Glutamatergic neuron (in vitro differentiated cells): ENCODE measurements at regions not wholly inside any gene's neighbourhood (a gene's known extent, or its start where the extent isn't known, plus 50 kb on each side); places are given as distances from the start of the nearest gene placed in this dataset.

Experiments
- DNase-seq: peaks from one replicate; pipeline ENCODE4 v3.0.0; 2022
- H3K27ac Mint-ChIP-seq: one replicate; pipeline ENCODE4 v1.8.0; 2020; ENCODE audit warnings: mild to moderate bottlenecking, mixed read lengths, inconsistent platforms; ENCODE audit not compliant: unreplicated experiment
- H3K27me3 Mint-ChIP-seq: one replicate; pipeline ENCODE4 v1.8.0; 2020; ENCODE audit warnings: mild to moderate bottlenecking, moderate library complexity, mixed read lengths, inconsistent platforms; ENCODE audit not compliant: unreplicated experiment
- H3K36me3 Mint-ChIP-seq: one replicate; pipeline ENCODE4 v1.8.0; 2020; ENCODE audit warnings: mild to moderate bottlenecking, mixed read lengths, inconsistent platforms; ENCODE audit not compliant: unreplicated experiment
- H3K4me1 Mint-ChIP-seq: one replicate; pipeline ENCODE4 v1.8.0; 2020; ENCODE audit warnings: mild to moderate bottlenecking, low read depth, mixed read lengths, inconsistent platforms; ENCODE audit not compliant: unreplicated experiment
- H3K4me3 Mint-ChIP-seq: one replicate; pipeline ENCODE4 v1.8.0; 2020; ENCODE audit warnings: mild to moderate bottlenecking, mixed read lengths, inconsistent platforms; ENCODE audit not compliant: unreplicated experiment
- H3K9me3 Mint-ChIP-seq: one replicate; pipeline ENCODE4 v1.8.0; 2020; ENCODE audit warnings: mild to moderate bottlenecking, moderate library complexity, mixed read lengths, inconsistent platforms; ENCODE audit not compliant: unreplicated experiment
- CTCF ChIP-seq: fragments of 200-600 bp; sonication (generic); IDR thresholded peaks from one replicate; pipeline ENCODE4 v1.5.0; 2021; ENCODE audit not compliant: partially characterized antibody, unreplicated experiment

GRCh38 chr4:141395919-141396318 is 175.2 kb downstream of the ZNF330 start:
- Mint-ChIP-seq H3K36me3 (no peaks in the 10 kb centered on the region), H3K27ac (no peak overlapping the region), H3K27me3 (no peaks in the 10 kb centered on the region), H3K9me3 (no peaks in the 10 kb centered on the region), H3K4me3 (no peak overlapping the region), H3K4me1 (no peaks in the 10 kb centered on the region)
- no peak for DNase-seq
- TF ChIP-seq CTCF, result no peak

GRCh38 chr4:141402712-141403111 is 182.0 kb downstream of the ZNF330 start:
- Mint-ChIP-seq H3K27me3 (no peaks in the 10 kb centered on the region), H3K4me1 (no peaks in the 10 kb centered on the region), H3K4me3 (no peak overlapping the region), H3K36me3 (no peaks in the 10 kb centered on the region), H3K9me3 (no peaks in the 10 kb centered on the region), H3K27ac (no peak overlapping the region)
- TF ChIP-seq CTCF, result no peak
- no peak for DNase-seq

- H3K4me1 Mint-ChIP-seq, result no peaks in the 10 kb centered on the region
- no peaks in the 10 kb centered on the region for H3K9me3 Mint-ChIP-seq
- no peak overlapping the region for H3K4me3 Mint-ChIP-seq
- no peak for TF ChIP-seq CTCF
- H3K27me3 Mint-ChIP-seq, result no peaks in the 10 kb centered on the region
- H3K27ac Mint-ChIP-seq, result no peak overlapping the region
- no peaks in the 10 kb centered on the region for H3K36me3 Mint-ChIP-seq
- no peak for DNase-seq
Observed at GRCh38 chr4:141403782-141404181, 183.1 kb downstream of the ZNF330 start.

- no peaks in the 10 kb centered on the region for H3K9me3 Mint-ChIP-seq
- TF ChIP-seq CTCF, result no peak
- DNase-seq, result no peak
- H3K4me3 Mint-ChIP-seq, result no peak overlapping the region
- no peaks in the 10 kb centered on the region for H3K4me1 Mint-ChIP-seq
- no peak overlapping the region for H3K27ac Mint-ChIP-seq
- no peaks in the 10 kb centered on the region for H3K27me3 Mint-ChIP-seq
- H3K36me3 Mint-ChIP-seq, result no peaks in the 10 kb centered on the region
Observed at GRCh38 chr4:141406237-141406636, 185.5 kb downstream of the ZNF330 start.

- no peak overlapping the region for H3K4me3 Mint-ChIP-seq
- DNase-seq, result no peak
- no peak for TF ChIP-seq CTCF
- no peaks in the 10 kb centered on the region for H3K9me3 Mint-ChIP-seq
- H3K27ac Mint-ChIP-seq, result no peak overlapping the region
- H3K27me3 Mint-ChIP-seq, result no peaks in the 10 kb centered on the region
- H3K36me3 Mint-ChIP-seq, result no peaks in the 10 kb centered on the region
- H3K4me1 Mint-ChIP-seq, result no peaks in the 10 kb centered on the region
Observed at GRCh38 chr4:141409556-141409955, 188.9 kb downstream of the ZNF330 start.
